HG03469 (cell line): ENCODE measurements at regions not wholly inside any gene's neighbourhood (a gene's known extent, or its start where the extent isn't known, plus 50 kb on each side); places are given as distances from the start of the nearest gene placed in this dataset.
"Not testable (repeated sequence)": the region's sequence is repeated elsewhere in the genome, so short reads cannot be mapped to it uniquely, and the experiment has no call there.

ENCODE experiments used
- ATAC-seq: cut with Tn5 transposase; IDR thresholded peaks from one replicate; pipeline ENCODE4 v1.9.1; 2021; ENCODE audit warnings: mild to moderate bottlenecking, moderate library complexity, moderate number of reproducible peaks; ENCODE audit not compliant: unreplicated experiment

DNA sequence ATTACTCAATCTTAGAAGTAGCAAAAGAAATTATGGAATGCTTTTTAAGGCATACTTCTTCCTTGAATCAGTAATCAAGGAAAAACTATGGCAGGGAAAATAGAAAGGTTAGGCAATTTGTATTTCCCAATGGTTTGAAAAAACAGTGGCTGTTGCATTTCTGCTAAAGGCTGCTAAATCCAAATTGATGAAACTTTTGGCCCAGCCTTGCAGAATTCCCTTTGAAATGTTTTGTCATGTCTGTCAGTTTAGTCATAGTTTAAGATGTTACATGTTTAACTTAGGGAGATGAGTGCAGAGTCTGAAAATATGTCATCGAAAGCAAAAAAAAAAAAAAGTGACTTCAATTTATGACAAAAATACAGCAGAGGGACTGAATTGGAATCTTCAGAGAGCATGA, 878.9 kb upstream of the WWC1 start:
- ATAC-seq = no peak

DNA sequence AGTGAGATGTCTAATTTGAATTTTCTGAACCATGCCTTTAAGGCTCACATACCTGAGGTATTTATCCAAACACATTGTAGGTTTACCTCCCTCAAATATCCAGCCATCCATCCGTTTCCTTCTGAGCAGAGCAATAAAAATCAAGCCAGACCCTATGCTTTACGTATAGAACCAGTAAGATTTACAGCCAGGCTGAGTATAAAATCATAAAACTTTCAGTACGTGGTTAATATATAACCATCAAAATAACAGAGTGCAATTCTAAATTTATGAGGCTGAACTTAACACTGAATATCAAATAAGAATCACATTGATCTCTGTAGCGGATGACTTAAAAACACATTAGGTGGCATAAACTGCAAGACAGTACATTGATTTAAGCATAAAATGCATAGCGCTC, 877.9 kb upstream of the WWC1 start:
- no peak for ATAC-seq

DNA sequence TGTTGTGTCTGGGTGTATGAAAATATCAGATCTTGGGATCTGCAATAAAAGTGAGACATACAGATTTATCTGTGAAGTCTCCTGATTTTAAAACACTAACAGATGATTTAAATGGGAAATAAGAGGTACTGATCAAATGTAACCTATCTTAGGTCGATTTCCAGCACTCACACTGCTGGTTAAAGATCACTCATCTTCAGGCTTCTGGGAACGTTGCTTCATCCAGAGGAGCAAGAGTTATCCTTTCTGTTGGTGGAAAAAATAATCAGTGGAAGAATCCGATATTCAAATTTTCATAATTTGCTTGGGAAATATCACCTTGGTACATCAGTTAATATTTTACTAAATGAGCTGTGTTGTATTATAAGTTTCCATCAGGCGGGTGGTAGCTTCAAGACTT, 876.8 kb upstream of the WWC1 start:
- no peak for ATAC-seq

DNA sequence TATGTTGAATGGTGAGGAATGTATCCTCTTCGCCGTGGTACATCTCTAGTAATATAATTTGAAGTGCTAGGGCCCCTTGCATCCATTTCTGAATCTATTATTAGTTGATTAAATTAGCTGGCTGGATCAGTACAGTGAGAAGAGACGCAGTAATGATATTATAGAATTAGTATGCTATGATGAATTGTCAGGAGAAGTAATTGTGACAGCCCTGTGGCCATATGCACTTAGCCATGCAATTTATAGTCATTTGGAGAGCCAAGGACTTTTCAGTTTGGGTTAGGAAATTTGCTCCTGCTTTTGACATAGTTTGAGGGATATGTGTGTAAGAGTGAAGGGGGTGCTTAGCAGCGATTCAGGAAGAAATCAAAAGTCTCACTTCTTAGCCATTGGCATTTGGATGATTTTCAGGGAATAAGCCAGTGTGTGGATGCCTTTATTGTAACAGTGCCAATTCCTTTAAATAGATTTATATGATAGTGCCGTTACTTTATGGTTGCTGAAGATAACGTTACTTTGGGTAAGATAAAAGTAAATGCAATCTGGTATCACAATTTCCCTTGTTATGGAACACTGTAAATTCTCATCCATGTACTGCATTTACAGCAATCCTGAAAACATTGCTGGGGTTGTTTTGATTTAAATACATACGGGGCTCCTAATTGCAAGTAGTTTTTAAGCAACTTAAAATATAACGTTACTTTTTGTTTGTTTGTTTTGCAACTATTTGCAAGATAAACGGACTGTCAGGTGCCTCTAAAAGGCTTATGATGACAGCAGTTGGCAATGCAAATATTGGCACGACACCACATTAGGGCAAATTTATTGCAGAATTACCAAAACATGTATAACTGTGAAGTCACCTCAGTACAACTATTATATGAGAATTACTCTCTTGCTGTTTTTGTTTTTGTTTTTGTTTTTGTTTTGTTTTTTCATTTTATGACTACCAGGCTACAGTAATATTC, 875.4 kb upstream of the WWC1 start:
- ATAC-seq = no peak

DNA sequence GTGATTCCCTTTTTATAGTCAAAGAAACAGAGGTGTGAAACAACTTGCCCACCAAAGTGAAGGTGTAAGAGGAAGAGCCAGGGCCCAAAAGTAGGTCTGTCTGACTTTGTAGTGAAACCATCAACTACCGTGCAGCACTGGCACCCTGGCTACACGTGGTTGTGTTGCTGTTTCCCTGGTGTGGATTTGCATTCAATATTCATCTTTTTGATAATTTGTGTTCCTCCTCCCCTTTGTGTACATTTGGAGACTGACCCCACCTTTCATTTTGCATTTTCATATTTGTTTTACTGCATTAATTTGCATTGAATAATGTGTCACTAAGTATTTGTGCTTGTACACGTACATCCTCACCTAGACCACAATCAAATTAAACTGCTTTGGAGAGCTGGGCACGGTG, 873.8 kb upstream of the WWC1 start:
- ATAC-seq = no peak

DNA sequence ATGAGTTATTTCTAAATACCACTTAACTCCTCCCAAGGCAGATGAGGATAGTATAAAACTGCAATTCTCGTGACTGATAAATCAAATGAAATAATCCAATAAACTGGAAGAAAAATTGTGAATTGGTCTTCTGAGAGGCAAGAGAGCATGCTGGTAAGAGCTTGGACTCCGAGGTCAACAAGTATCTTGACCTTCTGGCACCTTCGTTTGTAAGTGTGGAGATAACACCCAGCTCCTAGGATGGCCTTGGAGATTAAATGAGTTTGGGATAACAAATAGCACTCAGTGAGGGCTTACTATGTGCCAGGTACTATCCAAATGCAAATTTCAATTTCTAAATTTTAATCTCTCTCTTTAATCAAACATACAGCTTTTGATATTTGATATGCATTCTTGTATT, 866.3 kb upstream of the WWC1 start:
- no peak for ATAC-seq

DNA sequence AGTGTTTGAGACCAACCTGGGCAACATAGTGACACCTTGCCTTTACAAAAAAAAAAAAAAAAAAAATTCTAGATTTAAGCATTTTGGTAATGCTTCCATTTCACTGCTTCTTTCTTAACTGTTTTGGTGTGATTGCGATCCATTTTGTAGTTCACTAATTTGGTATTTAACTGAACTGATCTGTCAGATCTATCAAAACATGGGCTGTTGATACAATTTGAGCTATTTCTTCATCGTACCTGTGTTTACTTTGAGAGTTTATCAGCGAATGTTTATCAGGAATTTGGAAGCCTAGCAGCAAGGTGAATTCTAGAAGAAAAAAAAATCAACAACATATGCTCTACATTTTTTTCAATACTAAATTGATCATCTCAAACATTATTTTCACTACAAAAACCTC, 864.9 kb upstream of the WWC1 start:
- no peak for ATAC-seq

DNA sequence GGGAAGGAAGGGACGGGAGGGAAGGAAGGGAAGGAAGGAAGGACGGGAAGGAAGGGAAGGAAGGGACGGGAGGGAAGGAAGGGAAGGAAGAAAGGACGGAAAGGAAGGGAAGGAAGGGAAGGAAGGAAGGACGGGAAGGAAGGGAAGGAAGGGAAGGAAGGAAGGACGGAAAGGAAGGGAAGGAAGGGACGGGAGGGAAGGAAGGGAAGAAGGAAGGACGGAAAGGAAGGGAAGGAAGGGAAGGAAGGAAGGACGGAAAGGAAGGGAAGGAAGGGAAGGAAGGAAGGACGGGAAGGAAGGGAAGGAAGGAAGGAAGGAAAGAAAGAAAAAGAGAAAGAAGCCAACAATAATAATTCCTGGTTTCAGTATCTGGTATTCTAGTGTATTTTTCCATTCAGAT, 863.8 kb upstream of the WWC1 start:
- not testable (repeated sequence) for ATAC-seq

DNA sequence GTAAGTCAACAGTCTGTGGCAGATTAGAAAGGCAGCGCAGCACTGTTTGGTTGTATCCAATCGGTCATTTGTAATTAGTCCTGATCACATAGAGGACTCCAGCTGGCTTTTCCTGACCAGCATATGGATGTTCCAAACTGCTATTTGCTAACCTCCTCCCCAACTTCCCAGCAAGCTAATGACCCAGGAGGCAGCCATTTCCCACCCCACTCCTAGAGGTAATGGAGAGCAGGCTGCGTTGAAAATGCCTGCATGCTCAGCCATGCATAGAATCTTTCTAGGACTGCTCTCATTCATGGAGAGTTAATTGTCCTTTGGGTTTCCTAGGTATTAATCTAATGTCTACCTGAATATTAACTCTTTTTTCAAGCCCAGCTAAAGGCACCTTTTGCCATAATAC, 850.6 kb upstream of the WWC1 start:
- ATAC-seq = no peak

DNA sequence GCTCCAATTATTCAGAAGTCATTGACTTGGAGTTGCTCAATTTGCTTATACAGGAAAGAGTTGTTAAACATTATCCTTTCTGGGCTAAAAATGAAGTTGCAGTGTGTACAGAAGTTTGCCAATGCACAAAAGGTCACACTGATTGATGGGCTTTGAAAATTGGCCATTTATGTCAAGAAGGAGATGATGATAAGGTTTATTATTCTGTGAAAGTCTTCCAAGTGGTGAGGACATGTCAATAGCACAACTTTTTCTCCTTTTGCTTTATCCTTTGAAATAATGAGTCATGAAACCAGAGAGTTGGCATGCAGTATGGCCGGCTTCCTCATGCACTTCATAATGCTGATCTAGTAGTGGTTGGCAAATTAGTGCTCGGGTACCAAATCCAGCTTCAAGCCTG, 848.5 kb upstream of the WWC1 start:
- ATAC-seq = no peak

DNA sequence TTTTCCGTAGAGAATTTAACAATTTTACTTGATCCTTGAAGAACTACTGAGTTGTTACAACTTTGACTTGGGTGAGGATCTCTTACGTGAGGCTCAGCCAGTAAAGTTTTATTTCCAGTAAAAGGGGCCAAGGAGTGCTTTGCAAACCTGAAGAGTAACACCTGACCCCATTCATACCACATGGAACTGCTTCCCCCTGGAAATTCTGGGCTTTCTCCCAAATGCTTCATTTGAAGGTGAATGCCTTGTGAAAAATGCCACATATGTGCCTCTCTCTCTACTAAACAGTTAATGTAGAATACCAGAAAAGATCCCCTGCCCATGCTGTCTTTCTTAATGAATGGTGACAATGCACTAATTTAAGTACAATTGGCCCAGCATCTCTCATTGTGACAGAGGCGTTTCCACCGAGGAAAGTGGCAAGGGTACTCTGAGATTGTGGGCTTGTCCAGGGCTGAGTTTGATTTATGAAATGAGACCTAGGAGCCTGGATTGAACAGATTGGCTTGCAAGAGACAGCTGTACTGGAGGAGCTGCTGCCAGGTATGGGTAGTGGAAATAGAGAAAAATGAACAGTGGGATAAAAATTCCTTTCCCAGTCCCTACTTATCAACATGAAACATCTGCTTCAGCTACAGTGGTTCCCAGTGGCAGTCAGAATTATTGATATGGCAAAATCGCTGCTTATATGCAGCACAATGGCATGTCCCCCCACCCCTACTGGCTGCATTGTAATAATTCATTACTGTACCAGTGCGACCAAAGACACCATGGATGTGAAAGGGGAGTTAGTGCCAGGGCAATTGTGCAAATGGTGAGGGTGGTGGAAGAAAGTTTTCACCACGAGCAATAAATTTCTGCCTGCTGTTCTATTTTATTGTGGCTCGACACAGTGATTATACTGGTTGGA, 843.7 kb upstream of the WWC1 start:
- ATAC-seq = no peak

DNA sequence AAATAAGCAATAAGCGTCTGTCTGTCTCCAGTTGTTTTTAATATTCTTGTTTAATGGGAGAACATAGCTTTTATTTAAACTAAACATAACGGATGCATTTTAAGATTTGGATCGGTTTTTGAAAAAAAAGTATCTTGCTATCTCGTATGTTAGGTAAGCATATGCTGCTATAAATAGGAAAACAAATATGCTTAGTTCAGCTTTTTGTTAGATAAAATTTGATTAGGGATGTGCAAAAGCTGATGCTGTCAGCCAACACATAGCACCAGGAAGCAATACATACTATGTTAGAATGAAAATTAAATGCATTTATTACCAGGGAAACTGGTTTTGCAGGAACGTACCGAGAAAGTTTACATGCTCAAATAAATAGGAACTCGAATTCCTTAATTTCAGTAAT, 843.1 kb upstream of the WWC1 start:
- no peak for ATAC-seq

DNA sequence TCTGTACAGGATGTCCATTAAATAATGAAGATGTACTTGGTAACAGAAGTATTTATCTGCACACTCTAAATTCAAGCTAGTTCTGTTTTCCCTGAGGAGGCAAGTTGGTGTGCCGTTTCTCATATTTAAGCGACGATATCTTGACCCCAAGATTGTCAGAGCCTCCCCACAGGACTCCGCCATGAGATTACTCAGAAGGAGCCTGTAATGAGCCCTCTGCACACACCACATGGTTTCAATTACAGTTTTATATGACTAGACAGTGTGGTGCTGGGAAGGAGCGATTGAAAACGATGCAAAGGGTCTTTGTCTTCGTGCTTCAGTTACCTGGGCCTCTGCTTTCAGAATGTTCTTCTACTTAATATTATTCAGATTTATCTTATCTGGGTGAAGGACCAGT, 840.4 kb upstream of the WWC1 start:
- ATAC-seq = no peak

DNA sequence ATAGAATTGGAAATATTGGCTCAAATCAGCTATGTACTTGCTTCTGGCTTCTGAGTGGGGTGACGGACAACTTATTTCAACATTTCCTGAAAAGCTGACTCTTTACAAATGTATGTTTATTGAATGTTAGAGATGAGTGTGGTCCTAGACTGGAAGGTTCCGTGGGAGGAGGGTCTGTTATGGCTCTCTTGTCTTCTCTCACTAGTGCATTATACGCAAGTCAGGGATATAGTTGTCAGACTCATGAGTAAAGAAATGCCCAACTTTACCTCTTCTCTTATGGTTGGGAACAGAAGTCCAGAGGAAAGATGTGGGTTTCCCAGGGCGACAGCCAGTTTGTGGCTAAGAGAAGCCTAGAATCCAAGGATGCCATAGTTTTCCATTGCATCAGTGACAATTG, 839.3 kb upstream of the WWC1 start:
- no peak for ATAC-seq

DNA sequence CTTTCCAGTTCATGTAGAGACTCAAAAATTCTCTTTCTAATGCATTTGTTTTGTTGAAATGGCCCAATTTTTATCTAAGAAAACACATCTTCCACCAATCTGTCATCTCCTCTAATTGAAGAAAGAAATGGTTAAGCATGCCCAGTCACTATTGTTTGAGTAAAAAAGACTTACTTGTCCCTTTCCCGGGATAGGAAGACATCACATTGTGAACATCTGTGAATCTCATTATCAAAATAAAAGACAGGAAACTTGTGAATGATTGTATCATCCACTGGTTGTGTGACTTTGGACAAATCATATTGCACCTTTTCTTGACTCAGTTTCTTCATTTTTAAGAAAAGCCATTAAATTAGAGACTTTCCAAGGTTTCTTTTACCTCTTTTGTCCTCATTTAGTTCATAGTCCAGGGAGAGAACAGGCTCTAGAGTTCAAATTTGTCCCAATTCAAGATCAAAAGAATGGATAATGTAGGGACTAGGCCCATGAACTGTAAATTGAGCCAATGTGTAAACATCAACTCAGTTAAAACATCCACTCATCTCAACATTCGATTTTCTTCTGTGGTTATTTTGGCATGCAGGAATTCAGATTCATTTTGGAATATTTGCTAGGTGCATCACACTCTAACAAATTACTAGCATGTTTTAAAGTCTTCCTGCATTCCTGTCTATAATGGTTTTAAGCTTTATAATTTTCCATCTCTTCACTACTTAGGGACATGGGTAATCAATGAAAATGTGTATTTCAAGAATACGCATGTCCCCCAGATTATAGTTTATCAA, 838.0 kb upstream of the WWC1 start:
- ATAC-seq = no peak

DNA sequence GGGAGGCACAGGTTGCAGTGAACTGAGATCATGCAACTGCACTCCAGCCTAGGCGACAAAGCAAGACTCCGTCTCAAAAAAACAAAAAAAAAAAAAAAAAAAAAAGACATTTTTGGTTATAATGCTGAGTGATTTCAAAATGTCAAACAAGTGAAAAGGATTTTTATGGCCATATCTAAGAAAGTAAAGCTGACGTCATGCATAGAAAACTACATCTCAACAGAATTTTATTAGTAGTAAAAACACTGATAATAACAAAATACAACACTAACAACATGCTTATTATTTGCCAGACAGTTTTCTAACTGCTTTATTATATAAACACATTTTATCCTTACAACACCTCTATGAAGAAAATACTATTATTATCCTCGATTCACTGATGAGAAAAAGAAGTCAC, 833.0 kb upstream of the WWC1 start:
- no peak for ATAC-seq

DNA sequence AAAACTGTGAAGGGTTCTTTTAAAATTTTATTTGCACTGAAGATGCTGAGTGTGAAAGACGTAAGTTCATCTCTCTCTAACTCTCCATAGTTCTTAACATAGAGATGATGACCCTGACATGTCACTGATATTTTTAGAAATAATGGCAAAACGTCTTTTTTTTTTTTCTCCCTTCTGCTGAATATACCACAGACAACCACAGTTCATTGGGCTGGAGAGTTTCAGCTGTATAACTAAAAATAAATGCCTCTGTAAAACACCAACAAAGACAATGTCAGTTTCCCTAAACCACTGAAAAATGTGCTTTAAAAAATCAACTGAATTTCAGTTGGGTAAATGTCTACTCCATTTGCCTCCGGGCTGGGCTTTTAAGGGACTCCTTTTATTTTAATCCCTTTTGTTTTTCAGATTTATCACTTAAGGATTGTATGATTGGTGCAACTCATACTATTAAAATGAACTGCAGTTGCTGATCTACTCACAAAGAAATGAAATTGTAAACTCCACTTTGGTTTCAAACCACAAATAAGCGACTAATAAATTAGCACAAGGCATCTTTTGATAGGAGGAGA, 830.9 kb upstream of the WWC1 start:
- ATAC-seq = no peak

DNA sequence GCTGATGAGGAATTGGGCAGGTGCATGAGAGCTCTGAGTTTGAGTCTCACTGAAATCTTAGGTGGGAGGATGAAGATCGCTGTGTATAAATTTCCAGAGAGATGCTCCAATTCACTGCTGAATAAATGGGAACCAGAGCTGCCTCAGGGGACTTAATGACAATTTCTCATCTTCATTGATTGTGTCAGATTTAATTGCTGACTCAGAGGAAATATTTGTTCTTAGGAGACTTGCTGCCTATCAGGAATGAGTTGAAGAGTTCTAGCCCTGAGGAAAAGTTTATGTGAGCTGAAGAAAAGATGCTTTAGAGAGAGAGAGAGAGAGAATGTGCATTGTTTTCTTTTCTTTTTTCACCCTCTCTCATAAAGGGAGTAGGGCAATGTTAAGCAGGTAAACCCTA, 827.5 kb upstream of the WWC1 start:
- ATAC-seq = no peak

DNA sequence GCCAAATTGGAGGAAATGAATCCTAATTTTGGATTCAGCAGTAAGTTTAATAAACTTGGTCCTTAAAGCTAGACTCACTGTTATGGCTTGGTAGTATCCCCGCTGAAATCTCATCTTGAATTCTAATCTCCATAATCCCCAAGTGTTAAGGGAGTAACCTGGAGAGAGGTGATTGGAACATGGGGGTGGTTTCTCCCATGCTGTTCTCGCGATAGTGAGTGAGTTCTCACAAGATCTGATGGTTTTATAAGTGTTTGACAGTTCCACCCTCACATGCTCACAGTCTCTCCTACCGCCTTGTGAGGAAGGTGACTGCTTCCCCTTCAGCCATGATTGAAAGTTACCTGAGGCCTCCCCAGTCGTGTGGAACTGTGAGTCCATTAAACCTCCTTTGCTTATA, 824.5 kb upstream of the WWC1 start:
- ATAC-seq = no peak

DNA sequence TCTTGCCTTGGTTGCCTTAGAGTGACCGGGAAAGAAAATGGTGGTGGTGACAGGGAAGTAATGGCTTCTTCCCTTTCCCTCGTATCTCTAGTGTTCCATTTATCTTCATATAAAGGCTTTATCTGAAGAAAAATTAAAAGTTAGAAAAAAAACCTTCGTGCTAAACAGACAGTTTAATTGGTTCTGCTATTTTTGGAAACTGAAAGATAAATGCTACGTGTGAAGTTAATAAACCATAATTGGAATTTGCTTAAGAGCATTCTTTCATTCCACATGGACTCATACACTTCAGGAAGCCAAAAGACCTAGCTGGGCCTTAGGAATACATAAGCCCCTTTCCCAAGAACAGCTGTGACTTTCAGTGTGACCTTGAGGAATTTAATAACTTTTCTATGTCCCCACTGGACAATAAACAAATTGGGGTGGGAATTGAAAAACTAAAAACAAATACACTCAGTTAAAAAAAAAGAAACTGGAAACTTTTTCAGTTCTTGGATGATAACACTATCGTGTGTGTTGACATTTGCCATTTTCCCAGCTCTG, 818.8 kb upstream of the WWC1 start:
- ATAC-seq = no peak

DNA sequence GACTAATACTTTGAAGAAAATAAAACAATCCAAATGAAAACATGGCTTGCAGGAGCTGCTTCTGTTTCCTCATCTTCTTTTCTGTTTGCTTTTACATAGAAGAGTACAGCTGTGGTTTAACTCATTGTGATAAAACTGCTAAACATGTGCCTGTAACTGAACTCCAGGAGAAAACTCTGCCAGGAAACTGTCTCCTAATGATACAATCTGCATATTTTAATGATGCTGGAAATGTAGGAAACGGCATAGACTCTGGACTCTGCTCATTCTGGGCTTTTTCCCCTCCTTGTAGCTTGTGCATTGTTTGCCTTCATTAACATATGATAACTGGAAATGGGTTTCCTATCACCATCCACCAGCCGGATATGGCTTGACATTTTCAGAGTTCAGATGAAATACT, 813.3 kb upstream of the WWC1 start:
- no peak for ATAC-seq
